ENCODE measurements at regions not wholly inside any gene's neighbourhood (a gene's known extent, or its start where the extent isn't known, plus 50 kb on each side); places are given as distances from the start of the nearest gene placed in this dataset.

GRCh38 chr4:177225605-177226004, 84.1 kb upstream of the NEIL3 start:
- Histone ChIP-seq H3K9ac (ENCODE audit: insufficient read depth, low read depth, low read length) (no peak overlapping the region), H3K4me3 (replicated peaks in 1 of 3; ENCODE audit: insufficient read depth in 1 of 3, low read depth in 2 of 3, low read length in 3 of 3) (no peak overlapping the region), H3K36me3 (replicated peaks in 1 of 2; ENCODE audit: control insufficient read depth in 1 of 2, insufficient read depth in 2 of 2, low read length in 2 of 2) (no peaks in the 10 kb centered on the region), H3K27ac (ENCODE audit: extremely low read length, insufficient read depth, low read length) (no peak overlapping the region), H3K27me3 (ENCODE audit: control insufficient read depth in 1 of 2, insufficient read depth in 2 of 2, low read length in 2 of 2) (no peaks in the 10 kb centered on the region), H4K20me1 (ENCODE audit: insufficient read depth, low read length) (no peaks in the 10 kb centered on the region), H2AFZ (ENCODE audit: low read length) (no peak overlapping the region), H3K79me2 (ENCODE audit: insufficient read depth, low read length) (no peaks in the 10 kb centered on the region), H3K4me2 (ENCODE audit: low read depth, low read length) (no peak overlapping the region), H3K4me1 (ENCODE audit: insufficient read depth, low read length) (no peaks in the 10 kb centered on the region), H3K9me3 (ENCODE audit: low read length) (no peaks in the 10 kb centered on the region)
- no peak for ATAC-seq
- in situ Hi-C loops (cut with HindIII; ENCODE audit: extremely low pct_ligation_motif_present, low pct_unique_long_range_greater_than_20kb), result no loop called here
- BruUV-seq (replicated peaks), result no TSS peak
- ChIA-PET CTCF (ENCODE audit: low intra/inter-chr PET ratio, low total read pairs) (no interaction called here), POLR2A (no interaction called here)
- TF ChIP-seq ZNF205 (CRISPR knock-in tag; IDR thresholded peaks at IDR 0.05), result no peak
- no peak for TF ChIP-seq REST (IDR thresholded peaks at IDR 0.05; ENCODE audit: borderline replicate concordance in 1 of 2, low read depth in 1 of 2, low read length in 2 of 2)
- TF ChIP-seq SP2 (CRISPR knock-in tag; IDR thresholded peaks at IDR 0.05), result no peak
- no peak for TF ChIP-seq ZNF709 (CRISPR knock-in tag; IDR thresholded peaks at IDR 0.05)
- 0% methylated on average over 1 of the region's 1 CpG for WGBS (ENCODE audit: low lambda C conversion rate)
- intact Hi-C loops (cut with micrococcal nuclease; ENCODE audit: unreplicated experiment), result loop anchor here (10.0 kb wide), 1 partner anchor 1419 kb away; no protein-coding TSS in a partner anchor
- no peak for FAIRE-seq
- DNase-seq (ENCODE audit: low spot score), result no peak

GRCh38 chr4:177227636-177228035, 82.0 kb upstream of the NEIL3 start:
- Histone ChIP-seq H3K27me3 (ENCODE audit: control insufficient read depth in 1 of 2, insufficient read depth in 2 of 2, low read length in 2 of 2) (no peaks in the 10 kb centered on the region), H2AFZ (ENCODE audit: low read length) (no peak overlapping the region), H3K9me3 (ENCODE audit: low read length) (no peaks in the 10 kb centered on the region), H3K36me3 (replicated peaks in 1 of 2; ENCODE audit: control insufficient read depth in 1 of 2, insufficient read depth in 2 of 2, low read length in 2 of 2) (no peaks in the 10 kb centered on the region), H3K4me1 (ENCODE audit: insufficient read depth, low read length) (no peaks in the 10 kb centered on the region), H4K20me1 (ENCODE audit: insufficient read depth, low read length) (no peaks in the 10 kb centered on the region), H3K27ac (ENCODE audit: extremely low read length, insufficient read depth, low read length) (no peak overlapping the region), H3K4me3 (replicated peaks in 1 of 3; ENCODE audit: insufficient read depth in 1 of 3, low read depth in 2 of 3, low read length in 3 of 3) (no peak overlapping the region), H3K9ac (ENCODE audit: insufficient read depth, low read depth, low read length) (no peak overlapping the region), H3K4me2 (ENCODE audit: low read depth, low read length) (no peak overlapping the region), H3K79me2 (ENCODE audit: insufficient read depth, low read length) (no peaks in the 10 kb centered on the region)
- in situ Hi-C loops (cut with HindIII; ENCODE audit: extremely low pct_ligation_motif_present, low pct_unique_long_range_greater_than_20kb), result no loop called here
- TF ChIP-seq REPIN1 (CRISPR knock-in tag; IDR thresholded peaks at IDR 0.05; ENCODE audit: borderline replicate concordance, low read depth), result no peak
- no peak for TF ChIP-seq ZIK1 (CRISPR knock-in tag; IDR thresholded peaks at IDR 0.05; ENCODE audit: borderline replicate concordance, low read depth)
- no peak for TF ChIP-seq ZKSCAN8 (CRISPR knock-in tag; IDR thresholded peaks at IDR 0.05; ENCODE audit: borderline replicate concordance)
- no peak for TF ChIP-seq ESRRA (CRISPR knock-in tag; IDR thresholded peaks at IDR 0.05; ENCODE audit: low read depth)
- no peak for TF ChIP-seq ISL2 (CRISPR knock-in tag; IDR thresholded peaks at IDR 0.05)
- TF ChIP-seq ZNF773 (CRISPR knock-in tag; IDR thresholded peaks at IDR 0.05; ENCODE audit: borderline replicate concordance), result no peak
- TF ChIP-seq ZFP1 (CRISPR knock-in tag; IDR thresholded peaks at IDR 0.05), result no peak
- TF ChIP-seq ZNF225 (CRISPR knock-in tag; IDR thresholded peaks at IDR 0.05), result no peak
- TF ChIP-seq ZNF17 (CRISPR knock-in tag; IDR thresholded peaks at IDR 0.05), result no peak
- no peak for TF ChIP-seq ZFY (CRISPR knock-in tag; IDR thresholded peaks at IDR 0.05)
- intact Hi-C loops (cut with micrococcal nuclease; ENCODE audit: unreplicated experiment), result loop anchor here (10.0 kb wide), 1 partner anchor 1417 kb away; no protein-coding TSS in a partner anchor
- ChIA-PET CTCF (ENCODE audit: low intra/inter-chr PET ratio, low total read pairs) (no interaction called here), POLR2A (no interaction called here)
- WGBS (ENCODE audit: low lambda C conversion rate), result no CpG with 5 or more reads among the region's 21 CpGs
- DNase-seq (ENCODE audit: low spot score) (no peak), FAIRE-seq (no peak), ATAC-seq (no peak)
- BruUV-seq (replicated peaks), result no TSS peak
